GM23248 (cell line): ENCODE measurements at regions not wholly inside any gene's neighbourhood (a gene's known extent, or its start where the extent isn't known, plus 50 kb on each side); places are given as distances from the start of the nearest gene placed in this dataset.

Source experiments
- DNase-seq: peaks from one replicate; pipeline ENCODE4 v3.0.0-alpha.2; 2015
- H2AFZ ChIP-seq: fragments of 200-600 bp; sonication (generic); 2 replicates; pipeline ENCODE4 v1.6.1; 2016; ENCODE audit warnings: antibody characterized with exemption
- H3F3A ChIP-seq: fragments of 200-600 bp; sonication (generic); 2 replicates; pipeline ENCODE4 v1.6.1; 2016; ENCODE audit warnings: mild to moderate bottlenecking, antibody characterized with exemption, mixed run types; ENCODE audit not compliant: insufficient read depth
- H3K27ac ChIP-seq: fragments of 200-600 bp; sonication (generic); 2 replicates; pipeline ENCODE4 v1.5.1; 2016; ENCODE audit warnings: mild to moderate bottlenecking
- H3K27me3 ChIP-seq: fragments of 200-600 bp; sonication (generic); replicated peaks from 2 replicates; pipeline ENCODE4 v1.6.1; 2016; ENCODE audit warnings: mild to moderate bottlenecking; ENCODE audit not compliant: insufficient read depth
- H3K36me3 ChIP-seq: fragments of 200-600 bp; sonication (generic); 2 replicates; pipeline ENCODE4 v1.6.1; 2016; ENCODE audit warnings: low read depth, mild to moderate bottlenecking
- H3K4me1 ChIP-seq: fragments of 200-600 bp; sonication (generic); 2 replicates; pipeline ENCODE4 v1.6.1; 2016; ENCODE audit warnings: mild to moderate bottlenecking; ENCODE audit not compliant: insufficient read depth
- H3K4me2 ChIP-seq: fragments of 200-600 bp; sonication (generic); one replicate; pipeline ENCODE4 v1.6.1; 2016; ENCODE audit warnings: mild to moderate bottlenecking; ENCODE audit not compliant: unreplicated experiment
- H3K4me3 ChIP-seq: fragments of 200-600 bp; sonication (generic); 2 replicates; pipeline ENCODE4 v1.5.1; 2016; ENCODE audit warnings: mild to moderate bottlenecking
- H3K79me2 ChIP-seq: fragments of 200-600 bp; sonication (generic); 2 replicates; pipeline ENCODE4 v1.6.1; 2016; ENCODE audit warnings: mild to moderate bottlenecking; ENCODE audit not compliant: insufficient read depth
- H3K9ac ChIP-seq: fragments of 200-600 bp; sonication (generic); 2 replicates; pipeline ENCODE4 v1.6.1; 2016; ENCODE audit warnings: mild to moderate bottlenecking
- H3K9me2 ChIP-seq: fragments of 200-600 bp; sonication (generic); 2 replicates; pipeline ENCODE4 v1.6.1; 2016; ENCODE audit warnings: mixed run types, mild to moderate bottlenecking, moderate library complexity; ENCODE audit not compliant: insufficient read depth
- H3K9me3 ChIP-seq: fragments of 200-600 bp; sonication (generic); one replicate; pipeline ENCODE4 v1.6.1; 2017; ENCODE audit warnings: low read depth
- H4K20me1 ChIP-seq: fragments of 200-600 bp; sonication (generic); 2 replicates; pipeline ENCODE4 v1.6.0; 2016; ENCODE audit not compliant: insufficient read depth
- EZH2 ChIP-seq: fragments of 200-600 bp; sonication (generic); IDR thresholded peaks from 2 replicates; pipeline ENCODE4 v1.6.1; 2018; ENCODE audit warnings: antibody characterized with exemption, mild to moderate bottlenecking; ENCODE audit not compliant: insufficient read depth, poor library complexity, severe bottlenecking
- EZH2phosphoT487 ChIP-seq: fragments of 200-600 bp; sonication (generic); IDR thresholded peaks from 2 replicates; pipeline ENCODE4 v1.6.1; 2018; ENCODE audit warnings: antibody characterized with exemption, moderate library complexity, mild to moderate bottlenecking, low read depth; ENCODE audit not compliant: insufficient read depth
- WGBS, 2 experiments: methylation state at CpG; one replicate each; pipeline ENCODE4 v1.1.6; 2015 to 2017; ENCODE audit warnings: low lambda C conversion rate in 2 of 2, low coverage in 1 of 2; ENCODE audit errors: missing lambda C conversion rate in 2 of 2; 5-methylcytosine and 5-hydroxymethylcytosine counted together
- in situ Hi-C: fragments of 300-500 bp; cut with MboI; formaldehyde crosslinking; loops from 2 replicates; pipeline ENCODE4 v1.15.0; 2020

GRCh38 chr16:13770436-13770835 is 149.5 kb upstream of the ERCC4 start:
- no peaks in the 10 kb centered on the region for H3K9me3 ChIP-seq
- in situ Hi-C loops = no loop called here
- TF ChIP-seq EZH2 (no peak), EZH2phosphoT487 (no peak)
- no peak overlapping the region for H3K4me2 ChIP-seq
- no peaks in the 10 kb centered on the region for H3F3A ChIP-seq
- no peaks in the 10 kb centered on the region for H3K9me2 ChIP-seq
- H3K27ac ChIP-seq = no peak overlapping the region
- no peaks in the 10 kb centered on the region for H3K4me1 ChIP-seq
- DNase-seq = no peak
- no peak overlapping the region for H3K4me3 ChIP-seq
- no peaks in the 10 kb centered on the region for H4K20me1 ChIP-seq
- no peaks in the 10 kb centered on the region for H3K36me3 ChIP-seq
- H2AFZ ChIP-seq = no peak overlapping the region
- 53 to 63% methylated on average over 5 of the region's 5 CpGs for WGBS, 2 experiments
- H3K9ac ChIP-seq = no peak overlapping the region
- H3K27me3 ChIP-seq = no peaks in the 10 kb centered on the region
- no peaks in the 10 kb centered on the region for H3K79me2 ChIP-seq

DNA sequence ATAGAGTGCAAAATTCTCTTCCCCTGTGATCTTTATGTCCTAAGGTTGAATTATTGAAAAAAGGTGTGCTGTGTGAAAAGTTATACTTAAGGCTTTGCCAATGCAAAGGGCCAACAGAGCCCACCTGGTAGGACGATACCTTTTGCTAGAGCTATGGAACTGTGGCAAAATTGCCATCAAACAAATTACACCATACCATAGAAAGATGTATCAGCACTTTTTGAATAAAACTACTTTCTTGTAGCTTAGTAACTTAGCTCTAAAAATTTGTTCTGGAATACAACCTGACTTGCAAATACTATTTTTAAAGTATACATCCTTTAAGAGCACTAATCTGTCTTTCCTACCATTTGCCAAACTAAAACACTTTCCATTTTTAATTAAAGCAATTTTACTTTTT is 147.2 kb upstream of the ERCC4 start:
- TF ChIP-seq EZH2phosphoT487 = no peak
- no peak for TF ChIP-seq EZH2
- H3K4me3 ChIP-seq = no peak overlapping the region
- no peaks in the 10 kb centered on the region for H3K27me3 ChIP-seq
- in situ Hi-C loops = no loop called here
- no peaks in the 10 kb centered on the region for H3K4me1 ChIP-seq
- DNase-seq = no peak
- no peak overlapping the region for H2AFZ ChIP-seq
- no peaks in the 10 kb centered on the region for H3K9me3 ChIP-seq
- H3F3A ChIP-seq = no peaks in the 10 kb centered on the region
- no peak overlapping the region for H3K4me2 ChIP-seq
- H4K20me1 ChIP-seq = no peaks in the 10 kb centered on the region
- no peak overlapping the region for H3K9ac ChIP-seq
- H3K79me2 ChIP-seq = no peaks in the 10 kb centered on the region
- WGBS, 2 experiments = 9 to 11% methylated on average over 1 of the region's 1 CpG
- no peaks in the 10 kb centered on the region for H3K9me2 ChIP-seq
- no peak overlapping the region for H3K27ac ChIP-seq
- no peaks in the 10 kb centered on the region for H3K36me3 ChIP-seq

DNA sequence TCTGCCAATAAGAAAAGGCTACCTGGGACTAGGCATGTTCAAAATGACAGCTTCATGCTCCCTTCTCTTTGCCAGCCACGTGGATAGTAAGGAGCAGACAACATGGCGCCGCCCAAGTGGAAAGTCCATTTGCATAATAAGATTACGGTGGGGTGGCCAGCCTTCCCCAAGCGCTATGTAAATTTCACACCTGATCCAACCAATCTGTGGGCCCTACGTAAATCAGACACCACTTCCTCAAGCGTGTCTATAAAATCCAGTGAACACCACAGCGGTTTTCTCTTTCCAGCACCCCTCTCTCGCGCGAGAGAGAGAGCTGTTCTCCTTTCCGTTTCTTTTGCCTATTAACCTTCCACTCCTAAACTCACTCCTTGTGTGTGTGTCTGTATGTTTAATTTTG is 140.3 kb upstream of the ERCC4 start:
- Histone ChIP-seq H3K27me3 (no peaks in the 10 kb centered on the region), H3K27ac (no peak overlapping the region), H4K20me1 (no peaks in the 10 kb centered on the region), H3K79me2 (no peaks in the 10 kb centered on the region), H3K4me1 (no peaks in the 10 kb centered on the region), H3K9ac (no peak overlapping the region), H2AFZ (no peak overlapping the region), H3K4me3 (no peak overlapping the region), H3K36me3 (no peaks in the 10 kb centered on the region), H3K4me2 (no peak overlapping the region), H3F3A (no peaks in the 10 kb centered on the region), H3K9me2 (no peaks in the 10 kb centered on the region), H3K9me3 (no peaks in the 10 kb centered on the region)
- no peak for DNase-seq
- TF ChIP-seq EZH2phosphoT487 (no peak), EZH2 (no peak)
- 36 to 37% methylated on average over 12 of the region's 12 CpGs for WGBS, 2 experiments
- in situ Hi-C loops = no loop called here

GRCh38 chr16:13780406-13781168 is 139.4 kb upstream of the ERCC4 start:
- TF ChIP-seq EZH2phosphoT487 = no peak
- no peak for TF ChIP-seq EZH2
- H3K4me1 ChIP-seq = no peaks in the 10 kb centered on the region
- 1 to 2% methylated on average over 7 of the region's 7 CpGs for WGBS, 2 experiments
- no peaks in the 10 kb centered on the region for H3K36me3 ChIP-seq
- no peak for DNase-seq
- in situ Hi-C loops = no loop called here
- H3K27me3 ChIP-seq = no peaks in the 10 kb centered on the region
- H3K4me2 ChIP-seq = no peak overlapping the region
- no peaks in the 10 kb centered on the region for H3K9me3 ChIP-seq
- no peaks in the 10 kb centered on the region for H3K79me2 ChIP-seq
- H3K27ac ChIP-seq = no peak overlapping the region
- H2AFZ ChIP-seq = no peak overlapping the region
- no peaks in the 10 kb centered on the region for H4K20me1 ChIP-seq
- H3F3A ChIP-seq = no peaks in the 10 kb centered on the region
- H3K9me2 ChIP-seq = no peaks in the 10 kb centered on the region
- no peak overlapping the region for H3K9ac ChIP-seq
- no peak overlapping the region for H3K4me3 ChIP-seq

DNA sequence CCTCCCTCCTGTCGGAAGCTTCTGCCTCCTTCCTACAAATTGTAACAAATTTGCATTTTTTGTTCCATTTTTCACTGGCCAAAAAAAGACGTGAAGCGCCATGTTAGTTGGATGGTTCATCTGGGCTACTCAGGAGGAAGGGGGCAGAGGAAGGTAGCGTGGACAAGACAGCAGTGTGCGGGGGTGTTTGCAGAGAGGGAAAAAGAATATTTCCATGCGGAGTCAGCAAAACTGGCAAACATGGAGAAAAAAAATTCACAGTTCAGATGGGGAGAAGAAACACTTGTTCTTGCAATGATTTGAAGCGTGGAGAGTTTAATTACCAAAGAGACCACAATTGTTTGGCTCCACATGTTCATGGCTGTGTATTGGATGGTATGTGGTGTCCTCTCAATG is 138.8 kb upstream of the ERCC4 start:
- H3F3A ChIP-seq = no peaks in the 10 kb centered on the region
- H3K9me3 ChIP-seq = no peaks in the 10 kb centered on the region
- no peaks in the 10 kb centered on the region for H3K4me1 ChIP-seq
- H3K4me2 ChIP-seq = no peak overlapping the region
- no peak overlapping the region for H3K4me3 ChIP-seq
- no peaks in the 10 kb centered on the region for H3K9me2 ChIP-seq
- H3K79me2 ChIP-seq = no peaks in the 10 kb centered on the region
- no peaks in the 10 kb centered on the region for H3K27me3 ChIP-seq
- H3K36me3 ChIP-seq = no peaks in the 10 kb centered on the region
- in situ Hi-C loops = no loop called here
- DNase-seq = no peak
- no peak overlapping the region for H3K9ac ChIP-seq
- no peak overlapping the region for H3K27ac ChIP-seq
- H2AFZ ChIP-seq = no peak overlapping the region
- WGBS, 2 experiments = 8 to 9% methylated on average over 7 of the region's 7 CpGs
- TF ChIP-seq EZH2 (no peak), EZH2phosphoT487 (no peak)
- H4K20me1 ChIP-seq = no peaks in the 10 kb centered on the region
